NB4 (cell line): ENCODE measurements at regions not wholly inside any gene's neighbourhood (a gene's known extent, or its start where the extent isn't known, plus 50 kb on each side); places are given as distances from the start of the nearest gene placed in this dataset.

ENCODE experiments used
- CTCF ChIP-seq: IDR thresholded peaks from one replicate; pipeline ENCODE4 v1.5.1; 2012; ENCODE audit warnings: low read depth, low read length
- MAX ChIP-seq: IDR thresholded peaks from 2 replicates; pipeline ENCODE4 v1.6.1; 2011; ENCODE audit warnings: low read depth, low read length
- POLR2A ChIP-seq: IDR thresholded peaks from 2 replicates; pipeline ENCODE4 v1.6.1; 2011; ENCODE audit warnings: mild to moderate bottlenecking; ENCODE audit not compliant: insufficient read length; ENCODE audit errors: extremely low read depth

- TF ChIP-seq CTCF: no peak
- TF ChIP-seq POLR2A: no peak
- TF ChIP-seq MAX: no peak
Observed at GRCh38 chr1:73310797-73311381, 887.1 kb downstream of the LRRIQ3 start.
